ENCODE measurements at regions not wholly inside any gene's neighbourhood (a gene's known extent, or its start where the extent isn't known, plus 50 kb on each side); places are given as distances from the start of the nearest gene placed in this dataset.

GRCh38 chr12:127063339-127064072 is 1203.5 kb upstream of the TMEM132C start:
- no peak overlapping the region for H3K27ac ChIP-seq
- DNase-seq: no peak
- no peaks in the 10 kb centered on the region for H3K27me3 ChIP-seq
- no peaks in the 10 kb centered on the region for H3K4me1 ChIP-seq
- H3K4me3 ChIP-seq: no peak overlapping the region
- no peaks in the 10 kb centered on the region for H3K9me3 ChIP-seq (replicated peaks)
- H3K36me3 ChIP-seq: no peaks in the 10 kb centered on the region

- H3K36me3 ChIP-seq: no peaks in the 10 kb centered on the region
- DNase-seq: no peak
- no peaks in the 10 kb centered on the region for H3K27me3 ChIP-seq
- no peaks in the 10 kb centered on the region for H3K4me1 ChIP-seq
- no peak overlapping the region for H3K27ac ChIP-seq
- no peaks in the 10 kb centered on the region for H3K9me3 ChIP-seq (replicated peaks)
- H3K4me3 ChIP-seq: no peak overlapping the region
Observed at GRCh38 chr12:127064207-127064606, 1202.8 kb upstream of the TMEM132C start.

DNA sequence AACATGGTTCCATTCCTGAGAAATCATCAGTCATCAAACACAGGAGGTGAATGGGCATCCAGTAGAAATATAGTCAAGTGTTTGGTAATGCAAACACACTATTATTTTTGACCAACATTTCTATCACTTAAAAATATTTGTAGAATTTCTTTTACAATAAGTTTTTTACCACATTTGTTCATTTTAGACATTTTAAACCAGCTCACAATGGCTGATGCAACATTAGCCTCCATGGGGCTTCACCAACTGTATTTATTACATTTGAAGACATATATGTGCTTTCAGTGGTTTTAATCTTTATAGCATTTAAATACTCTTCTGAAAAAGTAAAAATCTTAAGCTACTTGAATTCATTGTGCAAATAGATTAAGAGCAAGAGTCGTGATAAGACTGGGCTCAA is 1201.4 kb upstream of the TMEM132C start:
- no peak for DNase-seq
- Histone ChIP-seq H3K27ac (no peak overlapping the region), H3K4me1 (no peaks in the 10 kb centered on the region), H3K36me3 (no peaks in the 10 kb centered on the region), H3K4me3 (no peak overlapping the region), H3K9me3 (replicated peaks) (no peaks in the 10 kb centered on the region), H3K27me3 (no peaks in the 10 kb centered on the region)

GRCh38 chr12:127070515-127071157 is 1196.3 kb upstream of the TMEM132C start:
- H3K27ac ChIP-seq: no peak overlapping the region
- H3K9me3 ChIP-seq (replicated peaks): no peaks in the 10 kb centered on the region
- no peak for DNase-seq
- H3K4me3 ChIP-seq: no peak overlapping the region
- no peaks in the 10 kb centered on the region for H3K27me3 ChIP-seq
- no peaks in the 10 kb centered on the region for H3K36me3 ChIP-seq
- no peaks in the 10 kb centered on the region for H3K4me1 ChIP-seq

- Histone ChIP-seq H3K4me1 (no peaks in the 10 kb centered on the region), H3K27me3 (no peaks in the 10 kb centered on the region), H3K9me3 (replicated peaks) (no peaks in the 10 kb centered on the region), H3K4me3 (no peak overlapping the region), H3K27ac (no peak overlapping the region), H3K36me3 (no peaks in the 10 kb centered on the region)
- no peak for DNase-seq
Observed at GRCh38 chr12:127074161-127074560, 1192.8 kb upstream of the TMEM132C start.

- H3K4me3 ChIP-seq: no peak overlapping the region
- no peaks in the 10 kb centered on the region for H3K4me1 ChIP-seq
- H3K27me3 ChIP-seq: no peaks in the 10 kb centered on the region
- DNase-seq: no peak
- H3K9me3 ChIP-seq (replicated peaks): no peaks in the 10 kb centered on the region
- no peak overlapping the region for H3K27ac ChIP-seq
- no peaks in the 10 kb centered on the region for H3K36me3 ChIP-seq
Observed at GRCh38 chr12:127075981-127076380, 1191.0 kb upstream of the TMEM132C start.

DNA sequence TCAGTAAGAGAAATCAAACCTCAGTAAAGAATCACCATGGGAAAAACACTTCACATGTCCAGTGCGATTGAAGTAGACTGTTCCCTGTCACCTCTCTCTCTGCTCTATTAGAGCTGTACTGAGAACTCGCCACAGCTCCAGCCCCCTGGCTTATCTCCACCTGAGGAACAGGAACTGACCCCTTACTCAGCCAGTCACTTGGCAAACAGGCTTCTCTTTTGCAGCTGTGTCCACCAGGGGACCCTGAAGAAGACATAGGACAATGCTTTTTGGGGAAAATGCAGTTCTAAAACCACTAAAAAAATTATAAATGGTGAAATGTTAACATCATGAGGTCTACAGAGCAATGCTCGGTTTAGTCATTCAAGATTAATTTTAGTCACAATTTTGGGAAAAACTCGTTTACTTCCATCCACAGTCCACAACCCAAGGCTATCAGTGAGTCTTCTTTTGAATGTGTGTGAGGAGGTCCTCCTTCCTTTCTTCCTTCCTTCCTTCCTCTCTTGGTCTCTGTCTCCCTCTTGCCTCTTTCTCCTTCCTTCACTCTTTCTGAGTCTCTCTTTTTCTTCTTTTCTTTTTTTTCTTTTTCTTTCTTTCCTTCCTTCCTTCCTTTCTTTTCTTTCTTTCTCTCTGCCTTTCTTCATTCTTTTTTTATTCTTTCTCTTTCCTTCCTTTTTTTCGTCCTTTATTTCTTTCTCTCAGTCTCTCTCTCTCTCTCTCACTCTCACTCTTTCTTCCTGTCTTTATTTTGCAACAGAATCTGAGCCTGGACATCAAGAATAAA is 1189.5 kb upstream of the TMEM132C start:
- no peaks in the 10 kb centered on the region for H3K4me1 ChIP-seq
- H3K27me3 ChIP-seq: no peaks in the 10 kb centered on the region
- H3K4me3 ChIP-seq: no peak overlapping the region
- no peaks in the 10 kb centered on the region for H3K36me3 ChIP-seq
- no peaks in the 10 kb centered on the region for H3K9me3 ChIP-seq (replicated peaks)
- no peak overlapping the region for H3K27ac ChIP-seq
- DNase-seq: no peak

DNA sequence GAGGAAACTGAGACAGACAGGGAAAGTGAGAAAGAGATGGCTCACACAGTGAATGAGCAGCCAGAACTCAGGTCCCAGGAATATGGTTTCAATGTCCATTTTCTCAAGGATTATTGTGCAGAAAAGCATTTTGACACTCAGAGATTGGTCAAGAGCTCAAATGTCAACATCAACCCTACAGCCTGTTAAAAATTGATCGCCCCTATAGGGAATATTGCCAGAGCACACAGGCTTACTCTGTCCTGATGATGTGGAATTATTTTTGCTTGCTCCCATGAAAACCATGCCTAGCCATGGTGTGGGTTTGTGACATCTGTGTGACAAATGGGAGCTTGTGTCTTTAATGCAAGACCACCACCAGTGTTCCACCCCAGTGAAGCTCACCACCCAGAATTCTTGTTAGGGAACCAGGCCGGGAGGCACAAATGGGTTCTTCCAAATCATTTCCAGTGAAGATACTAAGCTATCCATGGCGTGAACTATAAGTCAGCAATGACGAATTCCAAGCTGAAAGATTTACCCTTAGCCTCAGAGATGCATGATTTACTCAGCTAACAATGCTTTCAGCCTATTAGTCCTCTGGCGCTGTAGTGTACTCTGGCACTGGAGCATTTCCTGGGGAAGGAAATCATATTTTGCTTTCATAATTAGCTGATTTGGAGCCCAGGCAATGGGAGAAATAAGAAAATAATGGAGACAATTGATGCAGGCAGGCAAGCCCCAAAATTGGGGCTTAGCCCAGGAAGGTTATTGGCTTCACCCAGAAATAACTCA is 1188.2 kb upstream of the TMEM132C start:
- H3K4me1 ChIP-seq: no peaks in the 10 kb centered on the region
- H3K27ac ChIP-seq: no peak overlapping the region
- no peaks in the 10 kb centered on the region for H3K9me3 ChIP-seq (replicated peaks)
- DNase-seq: no peak
- H3K4me3 ChIP-seq: no peak overlapping the region
- no peaks in the 10 kb centered on the region for H3K27me3 ChIP-seq
- no peaks in the 10 kb centered on the region for H3K36me3 ChIP-seq

DNA sequence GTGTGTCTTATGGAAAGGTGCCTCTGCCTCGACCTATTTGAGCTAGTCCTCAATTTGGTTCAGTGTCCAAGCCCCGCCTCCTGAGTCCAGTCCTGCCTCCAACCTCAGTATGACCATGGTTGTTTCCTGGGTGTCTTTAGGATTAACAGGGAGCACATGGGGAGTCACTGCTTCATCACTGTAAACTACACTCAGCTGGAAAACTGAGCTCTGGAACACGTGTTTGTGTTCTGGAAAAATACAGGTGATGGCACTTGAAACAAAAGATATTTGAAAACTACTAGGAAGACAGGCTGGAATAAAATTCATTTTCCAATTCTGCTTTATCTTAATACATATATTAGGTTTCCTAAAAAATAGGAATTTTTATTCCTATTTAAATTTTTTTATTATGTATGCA is 1187.3 kb upstream of the TMEM132C start:
- Histone ChIP-seq H3K36me3 (no peaks in the 10 kb centered on the region), H3K4me3 (no peak overlapping the region), H3K27ac (no peak overlapping the region), H3K27me3 (no peaks in the 10 kb centered on the region), H3K9me3 (replicated peaks) (no peaks in the 10 kb centered on the region), H3K4me1 (no peaks in the 10 kb centered on the region)
- DNase-seq: no peak

GRCh38 chr12:127081058-127081457 is 1185.9 kb upstream of the TMEM132C start:
- DNase-seq: no peak
- no peak overlapping the region for H3K4me3 ChIP-seq
- no peaks in the 10 kb centered on the region for H3K9me3 ChIP-seq (replicated peaks)
- H3K27ac ChIP-seq: no peak overlapping the region
- no peaks in the 10 kb centered on the region for H3K36me3 ChIP-seq
- H3K27me3 ChIP-seq: no peaks in the 10 kb centered on the region
- H3K4me1 ChIP-seq: no peaks in the 10 kb centered on the region

- Histone ChIP-seq H3K36me3 (no peaks in the 10 kb centered on the region), H3K27ac (no peak overlapping the region), H3K4me3 (peak overlapping the region; percentile 51), H3K4me1 (no peaks in the 10 kb centered on the region), H3K27me3 (no peaks in the 10 kb centered on the region), H3K9me3 (replicated peaks) (no peaks in the 10 kb centered on the region)
- peak in 1 of 2 experiments; percentile 42 for DNase-seq
Observed at GRCh38 chr12:127083008-127083949, 1183.7 kb upstream of the TMEM132C start.

GRCh38 chr12:127101076-127101475 is 1165.9 kb upstream of the TMEM132C start:
- H3K9me3 ChIP-seq (replicated peaks): no peaks in the 10 kb centered on the region
- H3K27me3 ChIP-seq: no peaks in the 10 kb centered on the region
- H3K4me3 ChIP-seq: no peak overlapping the region
- H3K27ac ChIP-seq: no peak overlapping the region
- H3K4me1 ChIP-seq: no peaks in the 10 kb centered on the region
- no peaks in the 10 kb centered on the region for H3K36me3 ChIP-seq
- no peak for DNase-seq

- no peaks in the 10 kb centered on the region for H3K36me3 ChIP-seq
- no peak overlapping the region for H3K4me3 ChIP-seq
- no peaks in the 10 kb centered on the region for H3K27me3 ChIP-seq
- DNase-seq: no peak
- no peaks in the 10 kb centered on the region for H3K4me1 ChIP-seq
- no peaks in the 10 kb centered on the region for H3K9me3 ChIP-seq (replicated peaks)
- no peak overlapping the region for H3K27ac ChIP-seq
Observed at GRCh38 chr12:127106041-127106440, 1160.9 kb upstream of the TMEM132C start.

GRCh38 chr12:127106697-127107096 is 1160.3 kb upstream of the TMEM132C start:
- H3K4me1 ChIP-seq: no peaks in the 10 kb centered on the region
- no peak overlapping the region for H3K27ac ChIP-seq
- H3K9me3 ChIP-seq (replicated peaks): no peaks in the 10 kb centered on the region
- no peak overlapping the region for H3K4me3 ChIP-seq
- no peaks in the 10 kb centered on the region for H3K36me3 ChIP-seq
- H3K27me3 ChIP-seq: no peaks in the 10 kb centered on the region
- DNase-seq: no peak

All from SJCRH30 (cell line).